ENCODE measurements at regions not wholly inside any gene's neighbourhood (a gene's known extent, or its start where the extent isn't known, plus 50 kb on each side); places are given as distances from the start of the nearest gene placed in this dataset.

DNA sequence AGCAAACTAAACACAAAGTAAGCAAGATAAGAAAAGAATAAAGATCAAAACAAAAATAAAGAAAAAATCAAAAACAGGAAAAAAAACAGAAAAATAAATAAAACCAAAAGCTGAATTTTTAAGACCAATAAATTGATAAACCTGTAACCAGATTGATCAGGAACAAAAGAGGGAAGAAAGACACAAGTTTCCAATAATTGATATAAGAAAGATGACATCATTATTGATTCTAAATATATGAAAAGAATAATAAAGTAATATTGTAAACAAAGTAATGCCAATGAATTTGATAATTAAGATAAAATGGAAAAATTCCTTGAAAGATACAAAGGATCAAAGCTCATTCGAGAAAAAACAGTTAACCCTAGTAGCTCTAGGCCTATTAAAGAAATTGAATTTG lies 394.6 kb upstream of the LRATD1 start:
- ATAC-seq (ENCODE audit: insufficient read depth, low read depth): no peak
- H3K4me2 ChIP-seq (ENCODE audit: insufficient read depth, low read length): no peak overlapping the region

DNA sequence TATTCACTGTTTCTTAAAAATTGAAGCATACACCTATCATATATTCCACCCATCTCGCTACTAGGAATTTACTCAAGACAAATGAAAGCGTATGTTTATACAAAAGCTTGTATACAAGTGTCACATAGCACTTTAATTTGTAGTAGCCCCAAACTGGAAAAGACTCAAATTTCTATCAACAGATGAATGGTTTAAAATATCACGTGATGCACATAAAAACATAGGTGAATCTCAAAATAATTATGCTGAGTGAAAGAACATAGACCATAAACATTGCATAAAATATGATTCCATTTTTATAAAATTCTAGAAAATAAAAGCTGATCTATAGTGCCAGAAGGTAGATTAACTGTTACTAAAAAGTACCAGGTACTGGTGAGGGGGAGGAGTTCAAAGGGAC lies 392.9 kb upstream of the LRATD1 start:
- Histone ChIP-seq H3K4me3 (ENCODE audit: low read depth in 1 of 2, low read length in 2 of 2) (no peak overlapping the region), H3K4me1 (ENCODE audit: insufficient read depth, low read length) (no peaks in the 10 kb centered on the region), H3K4me2 (ENCODE audit: insufficient read depth, low read length) (no peak overlapping the region), H3K79me2 (ENCODE audit: insufficient read depth, low read length) (no peaks in the 10 kb centered on the region), H3K9me3 (ENCODE audit: insufficient read depth, low read length, severe bottlenecking) (no peaks in the 10 kb centered on the region), H3K27me3 (ENCODE audit: insufficient read depth, low read length, poor library complexity) (no peaks in the 10 kb centered on the region), H2AFZ (ENCODE audit: low read depth, low read length) (no peak overlapping the region), H3K9ac (ENCODE audit: low read depth, low read length) (no peak overlapping the region), H3K27ac (ENCODE audit: low read length) (no peak overlapping the region), H4K20me1 (ENCODE audit: insufficient read depth, low read length) (no peaks in the 10 kb centered on the region), H3K36me3 (ENCODE audit: insufficient read depth, low read length) (no peaks in the 10 kb centered on the region)
- ATAC-seq (ENCODE audit: insufficient read depth, low read depth) (no peak), DNase-seq (no peak)
- TF ChIP-seq, protein P1, sequence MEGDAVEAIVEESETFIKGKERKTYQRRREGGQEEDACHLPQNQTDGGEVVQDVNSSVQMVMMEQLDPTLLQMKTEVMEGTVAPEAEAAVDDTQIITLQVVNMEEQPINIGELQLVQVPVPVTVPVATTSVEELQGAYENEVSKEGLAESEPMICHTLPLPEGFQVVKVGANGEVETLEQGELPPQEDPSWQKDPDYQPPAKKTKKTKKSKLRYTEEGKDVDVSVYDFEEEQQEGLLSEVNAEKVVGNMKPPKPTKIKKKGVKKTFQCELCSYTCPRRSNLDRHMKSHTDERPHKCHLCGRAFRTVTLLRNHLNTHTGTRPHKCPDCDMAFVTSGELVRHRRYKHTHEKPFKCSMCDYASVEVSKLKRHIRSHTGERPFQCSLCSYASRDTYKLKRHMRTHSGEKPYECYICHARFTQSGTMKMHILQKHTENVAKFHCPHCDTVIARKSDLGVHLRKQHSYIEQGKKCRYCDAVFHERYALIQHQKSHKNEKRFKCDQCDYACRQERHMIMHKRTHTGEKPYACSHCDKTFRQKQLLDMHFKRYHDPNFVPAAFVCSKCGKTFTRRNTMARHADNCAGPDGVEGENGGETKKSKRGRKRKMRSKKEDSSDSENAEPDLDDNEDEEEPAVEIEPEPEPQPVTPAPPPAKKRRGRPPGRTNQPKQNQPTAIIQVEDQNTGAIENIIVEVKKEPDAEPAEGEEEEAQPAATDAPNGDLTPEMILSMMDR (IDR thresholded peaks at IDR 0.05; ENCODE audit: borderline replicate concordance, extremely low read depth, low read length, poor library complexity, severe bottlenecking): no peak
- TF ChIP-seq EZH2 (IDR thresholded peaks at IDR 0.05; ENCODE audit: borderline replicate concordance, low read depth, low read length, severe bottlenecking): no peak

More for the DNA sequence above, 394.6 kb upstream of the LRATD1 start:
- H3K4me3 ChIP-seq (ENCODE audit: low read depth in 1 of 2, low read length in 2 of 2): no peak overlapping the region
- H3K9me3 ChIP-seq (ENCODE audit: insufficient read depth, low read length, severe bottlenecking): no peaks in the 10 kb centered on the region
- H3K36me3 ChIP-seq (ENCODE audit: insufficient read depth, low read length): no peaks in the 10 kb centered on the region
- no peaks in the 10 kb centered on the region for H3K27me3 ChIP-seq (ENCODE audit: insufficient read depth, low read length, poor library complexity)
- H3K4me1 ChIP-seq (ENCODE audit: insufficient read depth, low read length): no peaks in the 10 kb centered on the region
- no peak overlapping the region for H3K27ac ChIP-seq (ENCODE audit: low read length)
- DNase-seq: no peak
- no peaks in the 10 kb centered on the region for H3K79me2 ChIP-seq (ENCODE audit: insufficient read depth, low read length)
- no peak overlapping the region for H3K9ac ChIP-seq (ENCODE audit: low read depth, low read length)
- H2AFZ ChIP-seq (ENCODE audit: low read depth, low read length): no peak overlapping the region
- TF ChIP-seq, protein P1 (IDR thresholded peaks at IDR 0.05; ENCODE audit: borderline replicate concordance, extremely low read depth, low read length, poor library complexity, severe bottlenecking): no peak
- TF ChIP-seq EZH2 (IDR thresholded peaks at IDR 0.05; ENCODE audit: borderline replicate concordance, low read depth, low read length, severe bottlenecking): no peak
- H4K20me1 ChIP-seq (ENCODE audit: insufficient read depth, low read length): no peaks in the 10 kb centered on the region

DNA sequence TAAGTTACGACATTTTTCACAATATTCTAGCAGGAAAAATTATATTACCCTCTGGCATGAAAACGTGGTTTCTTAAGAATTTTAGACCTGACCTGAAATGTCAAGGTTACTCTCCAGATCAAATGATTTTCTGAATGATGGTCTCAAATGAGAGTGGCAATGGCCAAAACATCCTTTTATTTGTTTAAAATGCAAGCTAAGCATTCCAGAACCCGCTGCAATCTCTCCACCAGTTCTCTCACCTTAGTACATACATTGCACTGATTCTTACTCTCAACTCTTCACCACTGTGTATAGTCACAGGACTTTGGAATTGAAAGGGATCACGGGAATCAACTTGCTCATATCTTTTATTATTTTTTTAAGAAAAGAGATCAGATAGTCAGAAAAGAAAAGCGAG lies 391.6 kb upstream of the LRATD1 start:
- H3K4me3 ChIP-seq (ENCODE audit: low read depth in 1 of 2, low read length in 2 of 2): no peak overlapping the region
- H3K9ac ChIP-seq (ENCODE audit: low read depth, low read length): no peak overlapping the region
- no peaks in the 10 kb centered on the region for H4K20me1 ChIP-seq (ENCODE audit: insufficient read depth, low read length)
- no peaks in the 10 kb centered on the region for H3K4me1 ChIP-seq (ENCODE audit: insufficient read depth, low read length)
- no peaks in the 10 kb centered on the region for H3K79me2 ChIP-seq (ENCODE audit: insufficient read depth, low read length)
- no peak overlapping the region for H3K27ac ChIP-seq (ENCODE audit: low read length)
- no peak for ATAC-seq (ENCODE audit: insufficient read depth, low read depth)
- no peak for DNase-seq
- no peak overlapping the region for H2AFZ ChIP-seq (ENCODE audit: low read depth, low read length)
- H3K4me2 ChIP-seq (ENCODE audit: insufficient read depth, low read length): no peak overlapping the region
- H3K36me3 ChIP-seq (ENCODE audit: insufficient read depth, low read length): no peaks in the 10 kb centered on the region
- no peaks in the 10 kb centered on the region for H3K9me3 ChIP-seq (ENCODE audit: insufficient read depth, low read length, severe bottlenecking)
- TF ChIP-seq, protein P1 (IDR thresholded peaks at IDR 0.05; ENCODE audit: borderline replicate concordance, extremely low read depth, low read length, poor library complexity, severe bottlenecking): no peak
- no peak for TF ChIP-seq EZH2 (IDR thresholded peaks at IDR 0.05; ENCODE audit: borderline replicate concordance, low read depth, low read length, severe bottlenecking)
- no peaks in the 10 kb centered on the region for H3K27me3 ChIP-seq (ENCODE audit: insufficient read depth, low read length, poor library complexity)

DNA sequence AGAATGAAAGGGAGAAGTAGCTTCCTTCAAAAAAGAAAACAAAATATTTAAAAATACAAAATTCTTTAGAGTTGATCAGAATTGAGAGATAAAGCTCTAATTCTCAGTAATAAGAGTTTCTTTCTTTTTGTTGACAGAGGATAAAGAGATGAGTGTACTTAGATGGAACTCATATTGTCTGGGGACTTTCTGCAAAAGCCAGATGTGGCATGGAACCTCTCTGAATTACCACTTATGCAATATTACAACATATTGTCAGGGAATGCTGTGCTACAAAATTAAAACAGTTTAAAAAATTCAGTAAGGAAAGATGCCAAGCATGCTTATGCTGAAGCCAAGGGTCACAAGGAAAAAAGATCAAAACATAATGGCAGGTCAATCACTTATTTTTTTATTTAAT lies 386.6 kb upstream of the LRATD1 start:
- Histone ChIP-seq H3K4me3 (ENCODE audit: low read depth in 1 of 2, low read length in 2 of 2) (no peak overlapping the region), H3K27ac (ENCODE audit: low read length) (no peak overlapping the region), H3K79me2 (ENCODE audit: insufficient read depth, low read length) (no peaks in the 10 kb centered on the region), H3K4me2 (ENCODE audit: insufficient read depth, low read length) (no peak overlapping the region), H3K36me3 (ENCODE audit: insufficient read depth, low read length) (no peaks in the 10 kb centered on the region), H3K4me1 (ENCODE audit: insufficient read depth, low read length) (no peaks in the 10 kb centered on the region), H2AFZ (ENCODE audit: low read depth, low read length) (no peak overlapping the region), H3K9me3 (ENCODE audit: insufficient read depth, low read length, severe bottlenecking) (no peaks in the 10 kb centered on the region), H4K20me1 (ENCODE audit: insufficient read depth, low read length) (no peaks in the 10 kb centered on the region), H3K9ac (ENCODE audit: low read depth, low read length) (no peak overlapping the region), H3K27me3 (ENCODE audit: insufficient read depth, low read length, poor library complexity) (no peaks in the 10 kb centered on the region)
- no peak for ATAC-seq (ENCODE audit: insufficient read depth, low read depth)
- TF ChIP-seq, protein P1 (IDR thresholded peaks at IDR 0.05; ENCODE audit: borderline replicate concordance, extremely low read depth, low read length, poor library complexity, severe bottlenecking): no peak
- no peak for TF ChIP-seq EZH2 (IDR thresholded peaks at IDR 0.05; ENCODE audit: borderline replicate concordance, low read depth, low read length, severe bottlenecking)
- no peak for DNase-seq
